GM21786 (cell line): ENCODE measurements at regions not wholly inside any gene's neighbourhood (a gene's known extent, or its start where the extent isn't known, plus 50 kb on each side); places are given as distances from the start of the nearest gene placed in this dataset.

ENCODE experiments used
- ATAC-seq: cut with Tn5 transposase; IDR thresholded peaks from one replicate; pipeline ENCODE4 v1.9.1; 2021; ENCODE audit not compliant: unreplicated experiment

DNA sequence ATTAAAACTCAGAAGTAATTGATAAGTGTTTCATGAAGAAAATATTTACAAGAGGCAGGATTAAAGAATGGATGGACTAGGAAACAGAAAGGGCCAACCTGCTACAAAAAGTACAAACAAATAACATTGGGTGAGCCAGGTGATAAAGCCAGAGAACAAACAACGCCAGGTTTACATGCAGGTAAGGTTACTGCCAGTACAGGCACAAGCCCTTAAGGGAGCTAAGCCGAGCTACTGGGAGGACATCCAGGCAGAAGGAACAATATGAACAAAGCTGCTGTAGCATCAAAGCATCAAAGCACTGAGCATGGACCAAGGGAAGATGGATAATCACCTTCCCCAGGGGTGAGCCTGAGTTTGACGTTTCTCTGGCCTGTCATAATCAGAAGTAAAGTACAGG lies 380.7 kb downstream of the SEC16B start:
- ATAC-seq: no peak

DNA sequence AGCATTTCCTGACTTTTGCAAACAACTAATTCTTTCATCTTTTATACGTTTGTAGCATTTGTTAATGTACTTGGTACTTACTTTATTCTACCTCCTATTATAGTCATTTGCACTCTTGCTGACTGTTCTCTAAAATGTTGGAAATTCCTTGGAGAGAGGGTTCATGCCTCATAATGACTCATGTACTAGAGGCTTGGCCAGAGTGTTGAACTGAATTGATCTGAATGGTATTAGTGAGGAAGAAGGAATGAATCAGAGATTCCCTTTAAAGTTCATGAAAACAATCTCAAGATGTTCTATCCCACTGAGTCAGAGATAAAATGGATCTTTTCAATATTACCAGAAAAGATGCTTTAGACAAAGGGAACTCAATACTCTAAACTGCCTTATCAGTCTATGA lies 383.4 kb downstream of the SEC16B start:
- ATAC-seq: no peak

- ATAC-seq: no peak
Observed at GRCh38 chr1:177585302-177586220, 384.3 kb downstream of the SEC16B start.

DNA sequence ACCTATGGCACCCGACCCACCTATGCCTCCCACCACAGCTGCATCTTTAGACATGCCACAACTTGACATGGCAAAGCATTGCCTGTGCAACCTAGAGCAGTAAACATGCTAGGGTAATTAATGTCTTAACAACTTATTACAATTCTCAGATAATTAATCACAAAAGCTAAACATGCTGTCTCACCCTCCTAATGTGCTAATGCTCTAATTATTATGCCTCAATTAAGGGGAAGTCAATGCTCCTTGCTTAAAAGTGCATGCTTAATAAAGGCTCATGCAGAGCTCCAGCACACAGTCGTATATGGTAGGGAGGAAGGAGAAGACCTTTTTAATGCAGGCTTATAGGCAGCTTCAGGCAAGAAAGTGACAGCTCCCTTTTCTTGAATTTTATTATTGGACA lies 396.0 kb downstream of the SEC16B start:
- no peak for ATAC-seq

- no peak for ATAC-seq
Observed at GRCh38 chr1:177571485-177572076, 398.3 kb downstream of the SEC16B start.

DNA sequence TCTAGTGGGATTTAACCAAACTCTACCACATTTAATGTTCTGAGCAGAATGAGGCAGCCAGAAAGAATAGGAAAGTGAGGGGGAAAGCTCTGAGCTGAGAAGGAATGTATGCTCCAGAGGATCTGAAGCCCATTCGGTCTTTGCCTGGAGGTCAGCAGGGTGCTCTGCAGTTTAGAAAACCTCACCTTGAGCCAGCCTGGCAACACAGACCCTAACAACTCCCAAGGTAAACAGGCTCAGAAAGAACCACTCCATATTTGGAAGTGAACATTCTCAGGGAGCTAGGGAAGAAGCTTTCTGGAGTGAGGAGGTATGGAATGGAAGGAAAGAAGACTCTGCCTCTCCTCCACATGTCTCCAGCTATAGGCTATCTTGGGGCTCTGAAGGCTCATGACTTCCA lies 398.8 kb downstream of the SEC16B start:
- no peak for ATAC-seq

GRCh38 chr1:177569476-177569875 lies 398.7 kb downstream of the BRINP2 start:
- no peak for ATAC-seq

- ATAC-seq: no peak
Observed at GRCh38 chr1:177568622-177569021, 397.9 kb downstream of the BRINP2 start.

- ATAC-seq: peak; percentile 47
Observed at GRCh38 chr1:177567393-177567792, 396.6 kb downstream of the BRINP2 start.

- no peak for ATAC-seq
Observed at GRCh38 chr1:177566495-177566894, 395.7 kb downstream of the BRINP2 start.

DNA sequence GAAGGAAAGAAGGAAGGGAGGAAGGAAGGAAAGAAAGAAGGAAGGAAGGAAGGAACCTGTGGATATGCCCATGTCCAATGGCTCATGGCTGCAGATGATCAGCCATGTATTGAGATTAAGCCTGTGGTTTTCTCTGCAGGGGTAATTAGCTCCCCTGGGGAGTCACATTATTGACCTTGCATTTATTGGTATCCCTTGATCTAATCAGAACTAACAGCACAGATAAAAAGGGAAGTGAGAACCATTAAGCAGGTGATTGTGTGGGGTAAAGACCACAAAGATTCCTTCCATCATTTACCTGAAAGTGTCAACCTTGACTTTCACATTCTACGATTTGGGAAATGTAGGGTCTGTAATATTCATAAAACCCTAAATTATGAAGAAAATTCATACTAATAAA lies 390.7 kb downstream of the BRINP2 start:
- peak; percentile 60 for ATAC-seq

DNA sequence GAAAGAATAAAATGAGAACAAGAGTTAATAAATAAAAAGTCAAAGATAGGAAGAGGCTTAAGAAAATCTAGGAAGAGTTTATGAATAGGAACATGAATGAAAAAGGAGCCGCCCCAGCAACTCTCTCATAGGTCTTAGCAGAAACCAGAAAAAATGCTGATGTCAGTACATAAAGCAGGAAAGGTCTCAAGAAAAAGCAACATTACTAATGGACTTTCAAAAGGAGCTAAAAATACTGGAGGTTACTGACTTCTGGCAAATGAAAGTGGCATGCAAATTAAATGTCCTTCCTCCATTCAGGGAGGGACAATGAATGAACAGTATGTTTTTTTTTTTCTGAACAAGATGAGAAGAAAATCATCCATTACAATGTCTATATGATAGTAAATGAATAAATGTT lies 387.6 kb downstream of the BRINP2 start:
- ATAC-seq: no peak

DNA sequence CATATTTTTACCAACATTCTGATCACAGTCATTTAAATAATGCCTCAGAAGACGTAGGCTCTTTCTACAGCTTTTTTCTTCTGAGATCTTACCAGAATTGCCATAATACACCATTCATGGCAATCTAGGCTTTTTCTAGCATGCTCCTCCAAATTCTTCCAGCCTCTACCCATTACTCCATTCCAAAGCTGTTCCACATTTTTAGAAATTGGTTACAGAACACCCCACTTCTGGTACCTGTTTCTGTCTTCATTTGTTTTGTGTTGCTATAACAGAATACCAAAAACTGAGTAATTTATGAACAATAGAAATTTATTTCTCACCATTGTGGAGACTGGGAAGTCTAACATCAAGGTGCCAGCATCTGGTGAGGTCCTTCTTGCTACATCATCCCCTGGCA lies 385.4 kb downstream of the BRINP2 start:
- ATAC-seq: no peak

- no peak for ATAC-seq
Observed at GRCh38 chr1:177547200-177547599, 376.4 kb downstream of the BRINP2 start.

DNA sequence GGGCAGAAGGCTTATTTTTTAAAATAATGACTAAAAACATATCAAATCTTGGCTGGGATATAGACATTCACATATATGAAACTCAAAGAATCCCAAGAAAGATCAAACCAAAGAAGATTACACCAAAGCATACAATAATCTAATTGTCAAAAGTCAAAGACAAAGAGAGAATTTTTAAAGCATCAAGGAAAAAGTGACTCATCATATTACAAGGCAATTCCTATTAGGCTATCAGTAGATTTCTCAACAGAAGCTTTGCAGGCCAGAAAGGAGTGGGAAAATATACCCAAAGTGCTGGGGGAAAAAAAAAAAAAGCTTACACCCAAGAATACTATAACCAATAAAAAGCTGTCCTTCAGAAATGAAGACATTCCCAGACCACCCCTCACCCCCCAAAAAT lies 375.6 kb downstream of the BRINP2 start:
- no peak for ATAC-seq

DNA sequence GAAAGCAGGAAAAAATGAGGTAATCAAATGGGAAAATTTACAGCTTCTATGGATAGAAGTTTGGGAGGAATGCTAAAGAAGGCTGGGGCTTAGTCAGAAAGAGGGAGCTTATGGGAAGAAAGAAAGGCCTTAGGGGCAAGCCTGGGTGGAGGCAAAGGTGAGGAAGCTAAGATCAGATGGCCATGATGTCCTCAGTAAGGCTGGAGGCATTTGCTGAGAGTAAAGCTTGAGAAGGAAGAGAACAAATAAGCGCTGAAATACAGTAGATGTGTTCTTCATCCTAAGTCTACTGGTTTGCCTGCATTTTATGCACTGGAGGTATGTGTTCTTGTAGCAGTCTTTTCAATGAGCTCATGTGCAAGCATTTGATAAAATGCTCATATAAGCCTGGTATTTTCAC lies 355.4 kb downstream of the BRINP2 start:
- ATAC-seq: no peak

- ATAC-seq: no peak
Observed at GRCh38 chr1:177525176-177525575, 354.4 kb downstream of the BRINP2 start.

- no peak for ATAC-seq
Observed at GRCh38 chr1:177517546-177517945, 346.8 kb downstream of the BRINP2 start.

DNA sequence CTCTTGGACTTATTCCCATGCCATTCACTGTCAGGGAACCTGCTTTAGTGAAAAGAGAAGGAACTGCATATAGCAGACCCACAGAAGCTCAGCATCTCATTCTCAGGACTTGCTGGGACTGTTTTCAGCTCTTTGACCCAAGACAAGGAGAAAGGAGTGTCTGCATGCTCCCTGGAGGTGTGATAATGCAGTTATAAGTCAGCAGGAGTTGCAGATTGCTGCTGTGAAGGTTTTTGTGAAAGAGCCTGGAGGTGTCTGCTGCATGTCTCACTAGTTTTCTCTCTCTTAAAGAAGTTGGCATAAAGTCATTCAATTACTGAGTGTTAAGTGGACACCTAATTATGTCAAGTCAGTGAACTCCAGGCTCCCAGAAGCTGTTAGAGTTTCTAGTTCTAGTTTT lies 343.4 kb downstream of the BRINP2 start:
- no peak for ATAC-seq

DNA sequence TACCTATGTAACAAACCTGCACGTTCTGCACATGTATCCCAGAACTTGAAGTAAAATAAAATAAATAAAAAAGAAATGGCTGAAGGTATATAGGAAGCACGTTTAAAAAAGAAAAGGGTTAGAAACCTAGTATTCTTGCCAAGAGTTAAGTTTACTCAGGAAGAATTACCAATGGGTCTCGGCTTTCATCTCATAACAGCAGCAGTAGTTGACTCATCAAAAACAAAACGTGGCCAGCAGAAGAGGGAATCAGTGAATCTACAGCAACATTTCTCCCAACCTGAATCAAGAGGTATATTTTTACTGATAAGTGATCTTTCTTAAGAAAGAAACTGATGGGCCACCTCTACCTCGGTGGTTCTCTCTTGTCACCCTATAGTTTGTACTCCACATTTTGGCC lies 340.3 kb downstream of the BRINP2 start:
- ATAC-seq: no peak

GRCh38 chr1:177505905-177506590 lies 335.3 kb downstream of the BRINP2 start:
- no peak for ATAC-seq

DNA sequence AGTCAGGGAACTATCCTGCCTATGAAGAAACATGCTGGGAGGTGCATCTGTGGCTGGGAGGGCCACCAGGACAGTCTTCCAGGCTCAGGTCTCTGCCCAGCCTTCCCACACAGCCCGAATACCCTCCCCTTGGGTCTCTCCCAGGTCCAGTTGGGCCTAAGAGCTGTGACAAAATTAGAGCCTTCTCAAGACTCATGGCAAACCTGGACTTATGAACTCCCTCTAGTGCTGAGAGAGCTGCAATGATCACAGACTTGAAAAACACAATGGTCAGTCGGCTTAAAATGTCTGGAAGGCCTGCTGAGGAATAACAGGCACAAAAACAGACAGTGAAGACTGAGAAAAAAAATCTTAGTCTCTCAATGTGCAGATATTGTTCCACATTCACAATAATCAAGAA lies 325.1 kb downstream of the BRINP2 start:
- no peak for ATAC-seq
